K562 (cell line): ENCODE measurements at regions not wholly inside any gene's neighbourhood (a gene's known extent, or its start where the extent isn't known, plus 50 kb on each side); places are given as distances from the start of the nearest gene placed in this dataset.

Experiments used
- ATAC-seq: fragments of 200-7000 bp; cut with Tn5 transposase; 3 replicates; pipeline ENCODE4 v1.9.1; 2020; ENCODE audit warnings: moderate library complexity
- BruUV-seq: library from RNA; stranded (reverse); fragments of 400-500 nt; replicated peaks from 2 replicates; lab custom pipeline; 2021; lab: Mats Ljungman, UMichigan
- CTCF ChIA-PET: fragments of 300-600 bp; formaldehyde crosslinking; extraction: SDS; loops from one replicate; lab custom pipeline; 2021; ENCODE audit warnings: low intra/inter-chr PET ratio; lab: Yijun Ruan, JAX
- POLR2A ChIA-PET: fragments of 300-600, 350-650 bp; sonication (Branson Sonifier 250); formaldehyde crosslinking; extraction: SDS; loops from one replicate; lab custom pipeline; 2021; ENCODE audit warnings: antibody characterized with exemption, inconsistent platforms; lab: Yijun Ruan, JAX
- DNase-seq, 4 experiments: peaks; one replicate each; pipeline versions ENCODE4 v3.0.0 to v3.0.0-alpha.2; 2011 to 2018; ENCODE audit warnings: low spot score in 3 of 4, mixed read lengths in 3 of 4; ENCODE audit errors: extremely low read depth in 1 of 4
- FAIRE-seq: peaks from 2 replicates; lab custom pipeline; 2011; peaks lifted over from hg19 to GRCh38; lab: Jason Lieb, UNC
- H2AFZ ChIP-seq: 2 replicates; pipeline ENCODE4 v1.6.0; 2011; ENCODE audit warnings: low read depth, low read length, control low read depth, inconsistent platforms
- H3K27ac ChIP-seq: fragments of 200-600 bp; 3 replicates; pipeline ENCODE4 v1.8.0; 2011; ENCODE audit warnings: low read depth, mild to moderate bottlenecking, control low read depth, inconsistent platforms, low read length, moderate library complexity, mixed read lengths; ENCODE audit errors: extremely low read depth
- H3K27me3 ChIP-seq, 2 experiments: fragments of 300-600 bp in 1 of 2; 2 replicates in 1 of 2; 3 replicates in 1 of 2; pipeline versions ENCODE4 v1.6.0 to v1.8.0; 2011; ENCODE audit warnings: inconsistent platforms in 2 of 2, low read length in 2 of 2, mild to moderate bottlenecking in 1 of 2, mixed read lengths in 1 of 2, moderate library complexity in 1 of 2; ENCODE audit not compliant: control insufficient read depth in 2 of 2, insufficient read depth in 2 of 2
- H3K36me3 ChIP-seq: fragments of 300-600 bp; 3 replicates; pipeline ENCODE4 v1.8.0; 2011; ENCODE audit warnings: mild to moderate bottlenecking, low read length, inconsistent platforms; ENCODE audit not compliant: control insufficient read depth, insufficient read depth
- H3K4me1 ChIP-seq, 2 experiments: fragments of 200-600 bp in 1 of 2; replicated peaks in 1 of 2; 2 replicates in 1 of 2; 3 replicates in 1 of 2; pipeline versions ENCODE4 v1.5.1 to v1.8.0; 2011; ENCODE audit warnings: inconsistent platforms in 2 of 2, low read length in 2 of 2, mild to moderate bottlenecking in 1 of 2, mixed read lengths in 1 of 2, moderate library complexity in 1 of 2; ENCODE audit not compliant: control insufficient read depth in 2 of 2, insufficient read depth in 2 of 2
- H3K4me2 ChIP-seq: 2 replicates; pipeline ENCODE4 v1.6.1; 2011; ENCODE audit warnings: low read length, control low read depth, inconsistent platforms, mixed read lengths; ENCODE audit not compliant: insufficient read depth
- H3K4me3 ChIP-seq: fragments of 200-600 bp; sonication (generic), shearing (Covaris generic); 2 replicates; pipeline ENCODE4 v1.5.1; 2016; ENCODE audit warnings: control low read depth, inconsistent platforms
- H3K79me2 ChIP-seq: fragments of 200-600 bp; 3 replicates; pipeline ENCODE4 v1.8.0; 2011; ENCODE audit warnings: low read length, inconsistent platforms; ENCODE audit not compliant: control insufficient read depth, insufficient read depth
- H3K9ac ChIP-seq, 2 experiments: 2 replicates each; pipeline versions ENCODE4 v1.6.0 to v1.6.1; 2011; ENCODE audit warnings: low read depth in 2 of 2, low read length in 2 of 2, control low read depth in 1 of 2, inconsistent platforms in 1 of 2, mild to moderate bottlenecking in 1 of 2, mixed read lengths in 1 of 2; ENCODE audit not compliant: insufficient read depth in 1 of 2
- H3K9me1 ChIP-seq: one replicate; pipeline ENCODE4 v1.6.0; 2011; ENCODE audit warnings: inconsistent platforms, mild to moderate bottlenecking, low read length, moderate library complexity; ENCODE audit not compliant: control insufficient read depth, insufficient read depth
- H3K9me3 ChIP-seq: replicated peaks from 2 replicates; pipeline ENCODE4 v1.5.1; 2011; ENCODE audit warnings: low read depth, low read length, inconsistent platforms; ENCODE audit not compliant: control insufficient read depth, insufficient read depth
- H4K20me1 ChIP-seq: replicated peaks from 2 replicates; pipeline ENCODE4 v1.6.1; 2011; ENCODE audit warnings: low read length, inconsistent platforms, mixed read lengths; ENCODE audit not compliant: control insufficient read depth, insufficient read depth
- BDP1 ChIP-seq: IDR thresholded peaks from 3 replicates; pipeline ENCODE4 v1.6.1; 2011; ENCODE audit not compliant: insufficient read length, insufficient read depth
- CBFA2T2 ChIP-seq: fragments of 450-650 bp; conservative IDR thresholded peaks from 2 replicates; pipeline ENCODE4 v1.6.1; 2017; ENCODE audit warnings: mild to moderate bottlenecking
- DEAF1 ChIP-seq: fragments of 450-650 bp; formaldehyde crosslinking; IDR thresholded peaks from 2 replicates; pipeline ENCODE4 v1.4.0; 2020; ENCODE audit warnings: mild to moderate bottlenecking, moderate library complexity
- E4F1 ChIP-seq: fragments of 250-450 bp; sonication (Bioruptor Pico); IDR thresholded peaks from 2 replicates; pipeline ENCODE4 v1.5.0; 2021; ENCODE audit warnings: mild to moderate bottlenecking, borderline replicate concordance
- FOXJ2 ChIP-seq: fragments of 200-800 bp; sonication (Bioruptor generic); IDR thresholded peaks from 2 replicates; pipeline ENCODE4 v1.6.1; 2016; ENCODE audit warnings: missing genetic modification characterization, missing compliant biosample characterization
- HEY1 ChIP-seq: fragments of 250-450 bp; sonication (Bioruptor Pico); IDR thresholded peaks from 2 replicates; pipeline ENCODE4 v1.5.0; 2020; ENCODE audit warnings: mild to moderate bottlenecking, moderate library complexity, borderline replicate concordance
- MEF2D ChIP-seq: conservative IDR thresholded peaks from 2 replicates; pipeline ENCODE4 v1.6.1; 2016; ENCODE audit warnings: low read depth, missing genetic modification characterization, missing compliant biosample characterization
- SMAD2 ChIP-seq: fragments of 150-350 bp; IDR thresholded peaks from 2 replicates; pipeline ENCODE4 v1.6.1; 2014; ENCODE audit warnings: low read depth, mild to moderate bottlenecking, low read length
- TCF7L2 ChIP-seq: fragments of 150-350 bp; IDR thresholded peaks from 2 replicates; pipeline ENCODE4 v1.6.1; 2016; ENCODE audit warnings: low read depth, mild to moderate bottlenecking, low read length, moderate library complexity
- TFAM ChIP-seq: fragments of 250-450 bp; sonication (Bioruptor Pico); conservative IDR thresholded peaks from 2 replicates; pipeline ENCODE4 v1.5.0; 2021; ENCODE audit warnings: mild to moderate bottlenecking, moderate library complexity
- ZBTB1 ChIP-seq: sonication (generic); formaldehyde crosslinking; IDR thresholded peaks from 2 replicates; pipeline ENCODE4 v1.8.1; 2023; ENCODE audit warnings: missing genetic modification reagents, low read depth, mild to moderate bottlenecking, borderline replicate concordance
- ZEB2 ChIP-seq: fragments of 450-650 bp; IDR thresholded peaks from 2 replicates; pipeline ENCODE4 v1.6.1; 2016
- ZFX ChIP-seq: sonication (generic); formaldehyde crosslinking; IDR thresholded peaks from 2 replicates; pipeline ENCODE4 v1.8.0; 2022; ENCODE audit warnings: mild to moderate bottlenecking, missing genetic modification reagents, moderate library complexity
- WGBS: fragments of 100-300 bp; shearing (Covaris generic); methylation state at CpG from one replicate; pipeline ENCODE4 v1.1.6; 2016; ENCODE audit warnings: low coverage, mixed read lengths; ENCODE audit not compliant: insufficient coverage; ENCODE audit errors: missing lambda C conversion rate; 5-methylcytosine and 5-hydroxymethylcytosine counted together
- in situ Hi-C: fragments of 300-500 bp; cut with MboI; formaldehyde crosslinking; loops from 4 replicates; pipeline ENCODE4 v1.15.0; 2018; ENCODE audit warnings: inconsistent platforms, mixed read lengths
- intact Hi-C: fragments of 100-400 bp; cut with micrococcal nuclease; formaldehyde crosslinking; loops from 2 replicates; pipeline ENCODE4 v1.14.2; 2022

GRCh38 chr7:120156476-120156875 lies 116.5 kb upstream of the KCND2 start:
- Histone ChIP-seq H3K4me2 (no peak overlapping the region), H4K20me1 (no peaks in the 10 kb centered on the region), H2AFZ (no peak overlapping the region), H3K4me1 (no peaks in the 10 kb centered on the region), H3K79me2 (no peaks in the 10 kb centered on the region), H3K9me3 (no peaks in the 10 kb centered on the region), H3K27me3 (no peaks in the 10 kb centered on the region)
- intact Hi-C loops: no loop called here
- no TSS peak for BruUV-seq
- 0% methylated on average over 1 of the region's 1 CpG for WGBS
- FAIRE-seq: no peak
- TF ChIP-seq BDP1 (no peak), ZBTB1 (CRISPR knock-in tag) (no peak), TFAM (CRISPR knock-in tag) (no peak), DEAF1 (no peak), TCF7L2 (no peak), MEF2D (tag) (no peak), FOXJ2 (tag) (no peak), SMAD2 (no peak), HEY1 (CRISPR knock-in tag) (no peak), ZEB2 (no peak), ZFX (CRISPR knock-in tag) (no peak), CBFA2T2 (no peak), E4F1 (no peak)
- TF ChIP-seq, all 486 proteins: peak for 0
- Histone ChIP-seq H3K36me3 (no peaks in the 10 kb centered on the region), H3K4me3 (no peak overlapping the region), H3K9me1 (no peaks in the 10 kb centered on the region), H3K9ac (no peak overlapping the region), H3K27ac (no peak overlapping the region)
- no peak for DNase-seq
- no peak for ATAC-seq
- ChIA-PET CTCF (no interaction called here), POLR2A (no interaction called here)
- in situ Hi-C loops: no loop called here
